H1 (cell line): ENCODE measurements at regions not wholly inside any gene's neighbourhood (a gene's known extent, or its start where the extent isn't known, plus 50 kb on each side); places are given as distances from the start of the nearest gene placed in this dataset.
"Not testable (repeated sequence)": the region's sequence is repeated elsewhere in the genome, so short reads cannot be mapped to it uniquely, and the experiment has no call there.

Experiments used
- CBX5 ChIP-seq: fragments of 300-800, 300-1000 bp; sonication (generic); IDR thresholded peaks from 2 replicates; pipeline ENCODE4 v1.7.1; 2016; ENCODE audit warnings: antibody characterized with exemption, low read length, low read depth
- CHD2 ChIP-seq: IDR thresholded peaks from 2 replicates; pipeline ENCODE4 v1.6.1; 2012; ENCODE audit warnings: low read length, improper control_type of control experiment
- GTF2F1 ChIP-seq: IDR thresholded peaks from 2 replicates; pipeline ENCODE4 v1.6.1; 2012; ENCODE audit warnings: low read depth, low read length, improper control_type of control experiment, borderline replicate concordance
- POLR2A ChIP-seq, 2 experiments: IDR thresholded peaks; 1 replicate in 1 of 2; 2 replicates in 1 of 2; pipeline ENCODE4 v1.6.1; 2011; ENCODE audit warnings: low read depth in 2 of 2, low read length in 2 of 2, mild to moderate bottlenecking in 2 of 2; ENCODE audit errors: control extremely low read depth in 1 of 2
- SP1 ChIP-seq: IDR thresholded peaks from 2 replicates; pipeline ENCODE4 v1.6.1; 2011; ENCODE audit warnings: low read depth, low read length
- TEAD4 ChIP-seq: IDR thresholded peaks from 2 replicates; pipeline ENCODE4 v1.6.1; 2012; ENCODE audit warnings: low read depth, low read length, inconsistent platforms, mixed read lengths
- YY1 ChIP-seq: IDR thresholded peaks from 2 replicates; pipeline ENCODE4 v1.6.1; 2011; ENCODE audit warnings: low read depth, mild to moderate bottlenecking, low read length
- TF ChIP-seq, protein P1 (sequence below), 3 experiments: IDR thresholded peaks; 1 replicate in 2 of 3; 2 replicates in 1 of 3; pipeline versions ENCODE4 v1.5.1 to v1.6.1; 2011; ENCODE audit warnings: low read length in 3 of 3, mild to moderate bottlenecking in 3 of 3, inconsistent platforms in 2 of 3, low read depth in 1 of 3, moderate library complexity in 1 of 3; ENCODE audit not compliant: insufficient read depth in 1 of 3; ENCODE audit errors: control extremely low read depth in 1 of 3
- TF ChIP-seq, protein P2 (sequence below): IDR thresholded peaks from 2 replicates; pipeline ENCODE4 v1.6.1; 2012; ENCODE audit warnings: inconsistent platforms
- TF ChIP-seq, protein P3 (sequence below): IDR thresholded peaks from 2 replicates; pipeline ENCODE4 v1.6.1; 2011; ENCODE audit warnings: low read length, improper control_type of control experiment

DNA sequence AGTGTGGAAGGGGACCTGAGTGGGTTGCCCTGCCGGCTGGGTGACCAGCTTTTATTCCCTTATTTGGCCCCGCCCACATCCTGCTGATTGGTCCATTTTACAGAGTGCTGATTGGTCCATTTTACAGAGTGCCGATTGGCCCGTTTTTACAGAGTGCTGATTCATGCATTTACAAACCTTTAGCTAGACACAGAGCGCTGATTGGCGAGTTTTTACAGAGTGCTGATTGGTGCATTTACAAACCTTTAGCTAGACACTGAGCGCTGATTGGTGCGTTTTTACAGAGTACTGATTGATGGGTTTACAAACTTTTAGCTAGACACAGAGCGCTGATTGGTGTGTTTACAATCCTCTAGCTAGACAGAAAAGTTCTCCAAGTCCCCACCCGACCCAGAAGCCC lies 245.0 kb downstream of the MAT2B start:
- not testable (repeated sequence) for TF ChIP-seq CBX5; POLR2A (IDR thresholded peaks at IDR 0.05; ENCODE audit: control extremely low read depth in 1 of 2, low read depth in 2 of 2, low read length in 2 of 2); YY1; SP1; GTF2F1; CHD2; TEAD4
- TF ChIP-seq, protein P1, sequence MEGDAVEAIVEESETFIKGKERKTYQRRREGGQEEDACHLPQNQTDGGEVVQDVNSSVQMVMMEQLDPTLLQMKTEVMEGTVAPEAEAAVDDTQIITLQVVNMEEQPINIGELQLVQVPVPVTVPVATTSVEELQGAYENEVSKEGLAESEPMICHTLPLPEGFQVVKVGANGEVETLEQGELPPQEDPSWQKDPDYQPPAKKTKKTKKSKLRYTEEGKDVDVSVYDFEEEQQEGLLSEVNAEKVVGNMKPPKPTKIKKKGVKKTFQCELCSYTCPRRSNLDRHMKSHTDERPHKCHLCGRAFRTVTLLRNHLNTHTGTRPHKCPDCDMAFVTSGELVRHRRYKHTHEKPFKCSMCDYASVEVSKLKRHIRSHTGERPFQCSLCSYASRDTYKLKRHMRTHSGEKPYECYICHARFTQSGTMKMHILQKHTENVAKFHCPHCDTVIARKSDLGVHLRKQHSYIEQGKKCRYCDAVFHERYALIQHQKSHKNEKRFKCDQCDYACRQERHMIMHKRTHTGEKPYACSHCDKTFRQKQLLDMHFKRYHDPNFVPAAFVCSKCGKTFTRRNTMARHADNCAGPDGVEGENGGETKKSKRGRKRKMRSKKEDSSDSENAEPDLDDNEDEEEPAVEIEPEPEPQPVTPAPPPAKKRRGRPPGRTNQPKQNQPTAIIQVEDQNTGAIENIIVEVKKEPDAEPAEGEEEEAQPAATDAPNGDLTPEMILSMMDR (IDR thresholded peaks at IDR 0.05; ENCODE audit: control extremely low read depth in 1 of 3, insufficient read depth in 1 of 3, low read depth in 1 of 3, low read length in 3 of 3) = not testable (repeated sequence)
- TF ChIP-seq, protein P2, sequence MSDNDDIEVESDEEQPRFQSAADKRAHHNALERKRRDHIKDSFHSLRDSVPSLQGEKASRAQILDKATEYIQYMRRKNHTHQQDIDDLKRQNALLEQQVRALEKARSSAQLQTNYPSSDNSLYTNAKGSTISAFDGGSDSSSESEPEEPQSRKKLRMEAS = not testable (repeated sequence)
- TF ChIP-seq, protein P3, sequence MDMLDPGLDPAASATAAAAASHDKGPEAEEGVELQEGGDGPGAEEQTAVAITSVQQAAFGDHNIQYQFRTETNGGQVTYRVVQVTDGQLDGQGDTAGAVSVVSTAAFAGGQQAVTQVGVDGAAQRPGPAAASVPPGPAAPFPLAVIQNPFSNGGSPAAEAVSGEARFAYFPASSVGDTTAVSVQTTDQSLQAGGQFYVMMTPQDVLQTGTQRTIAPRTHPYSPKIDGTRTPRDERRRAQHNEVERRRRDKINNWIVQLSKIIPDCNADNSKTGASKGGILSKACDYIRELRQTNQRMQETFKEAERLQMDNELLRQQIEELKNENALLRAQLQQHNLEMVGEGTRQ = not testable (repeated sequence)
